HK-2 (cell line): ENCODE measurements at regions not wholly inside any gene's neighbourhood (a gene's known extent, or its start where the extent isn't known, plus 50 kb on each side); places are given as distances from the start of the nearest gene placed in this dataset.

ENCODE experiments used
- DNase-seq: peaks from one replicate; pipeline ENCODE4 v3.0.0-alpha.2; 2018; ENCODE audit not compliant: unreplicated experiment

DNA sequence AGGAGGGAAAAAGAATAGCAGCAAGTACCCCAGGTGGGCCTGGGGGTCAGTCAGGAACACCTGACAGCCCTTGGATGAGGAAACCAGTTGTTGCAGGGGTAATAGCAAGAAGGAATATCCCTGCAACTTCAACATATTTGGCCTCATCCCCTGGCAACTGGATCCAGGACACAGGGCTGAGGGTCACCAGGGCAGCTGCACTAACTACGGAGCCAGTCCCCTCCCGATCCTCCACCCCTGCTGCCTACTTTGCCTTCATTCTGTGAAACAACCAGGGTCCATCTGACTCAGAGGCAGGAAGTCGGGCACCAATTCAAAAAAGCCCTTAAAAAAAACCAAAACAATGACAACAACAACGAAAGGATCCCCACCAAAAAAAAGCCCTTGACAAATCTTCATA, 52.9 kb downstream of the FRMPD3 start:
- no peak for DNase-seq

DNA sequence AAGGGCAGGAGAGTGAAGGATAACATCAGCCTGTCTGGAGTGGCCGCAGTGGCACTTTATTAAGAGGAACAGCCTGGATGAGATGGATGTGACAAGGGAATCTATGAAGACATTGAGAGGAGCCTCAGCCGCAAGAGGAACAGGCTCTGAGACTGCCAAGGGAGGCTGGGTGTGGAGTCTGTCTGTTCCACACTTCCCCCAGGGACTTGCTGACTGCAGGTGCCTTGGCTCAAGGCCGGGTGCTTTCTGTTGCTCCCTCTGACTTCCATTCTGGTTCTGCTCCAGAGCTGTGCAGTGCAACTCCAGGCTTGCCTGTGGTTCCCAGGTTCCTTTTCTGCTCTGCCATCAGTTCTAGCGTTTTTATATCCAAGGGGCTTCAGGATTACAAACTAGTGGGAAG, 54.6 kb downstream of the FRMPD3 start:
- DNase-seq, result no peak

DNA sequence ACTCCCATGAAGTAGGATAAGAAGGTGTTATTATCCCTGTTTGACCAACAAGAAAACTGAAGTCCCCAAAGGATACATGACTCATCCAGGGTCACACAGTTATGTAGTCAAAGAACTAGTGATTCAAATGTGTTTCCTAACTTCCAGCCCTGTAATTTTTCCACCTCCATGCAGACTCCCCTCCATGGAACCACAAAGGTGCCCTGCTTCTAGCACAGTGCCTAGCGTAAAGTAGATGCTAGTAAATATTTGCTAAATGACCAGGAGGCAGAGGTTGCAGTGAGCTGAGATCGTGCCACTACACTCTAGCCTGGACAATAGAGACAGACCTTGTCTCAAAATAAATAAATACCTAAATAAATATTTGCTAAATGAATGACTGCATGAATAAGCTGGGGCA, 55.8 kb downstream of the FRMPD3 start:
- DNase-seq, result no peak

DNA sequence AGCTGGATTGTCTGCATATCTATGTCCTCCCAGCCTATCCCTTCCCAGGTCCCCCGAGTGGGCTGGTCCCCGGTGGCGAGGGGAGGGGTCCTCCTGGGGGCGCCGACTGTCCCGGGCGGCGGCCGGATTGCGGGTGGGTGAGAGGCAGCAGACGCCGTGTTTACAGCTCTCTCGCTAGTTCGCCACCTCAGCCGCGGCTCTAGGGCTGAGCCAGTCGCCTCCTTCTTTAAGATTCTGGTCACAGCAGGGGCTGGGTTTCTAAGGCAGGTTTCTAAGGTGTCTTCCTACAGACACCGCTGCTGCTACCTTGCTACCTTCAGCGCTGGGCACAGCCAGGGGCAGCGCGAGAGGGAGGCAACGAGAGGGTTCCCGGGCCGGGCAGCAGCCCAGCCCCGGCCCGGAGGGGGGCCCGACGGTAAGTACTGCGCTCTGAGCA, 57.2 kb downstream of the FRMPD3 start:
- no peak for DNase-seq

DNA sequence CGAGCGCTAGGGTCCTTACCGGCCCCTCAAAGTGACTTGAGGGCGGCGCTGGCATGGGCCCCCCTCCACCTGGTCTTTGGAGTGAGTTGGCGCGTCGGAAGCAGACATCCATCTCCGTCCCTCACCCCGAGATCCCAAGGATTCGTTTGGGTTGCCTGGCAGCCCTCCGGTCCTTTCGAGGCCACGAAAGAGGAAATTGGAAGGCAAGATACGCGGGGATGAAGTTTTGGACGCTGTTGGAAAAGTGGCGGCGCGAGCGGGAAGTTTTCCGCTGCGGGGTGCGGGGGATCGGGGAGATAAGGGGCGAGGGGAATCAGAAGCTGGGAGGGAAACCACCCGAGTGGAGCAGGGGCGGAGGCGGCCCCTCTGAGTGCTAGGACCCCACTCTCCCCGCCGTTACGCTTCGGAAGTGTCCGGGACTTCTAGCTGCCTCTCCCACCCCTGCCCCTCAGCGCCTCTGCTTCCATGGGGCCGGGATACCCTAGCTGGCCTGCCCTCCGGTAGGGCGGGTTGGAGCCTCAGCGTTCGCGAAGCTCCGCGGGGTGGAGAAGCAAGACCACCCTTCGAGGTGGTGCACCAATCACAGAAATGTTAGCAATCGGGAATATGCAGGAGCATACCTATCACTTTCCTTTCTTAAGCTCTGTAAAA, 57.8 kb downstream of the FRMPD3 start:
- no peak for DNase-seq

DNA sequence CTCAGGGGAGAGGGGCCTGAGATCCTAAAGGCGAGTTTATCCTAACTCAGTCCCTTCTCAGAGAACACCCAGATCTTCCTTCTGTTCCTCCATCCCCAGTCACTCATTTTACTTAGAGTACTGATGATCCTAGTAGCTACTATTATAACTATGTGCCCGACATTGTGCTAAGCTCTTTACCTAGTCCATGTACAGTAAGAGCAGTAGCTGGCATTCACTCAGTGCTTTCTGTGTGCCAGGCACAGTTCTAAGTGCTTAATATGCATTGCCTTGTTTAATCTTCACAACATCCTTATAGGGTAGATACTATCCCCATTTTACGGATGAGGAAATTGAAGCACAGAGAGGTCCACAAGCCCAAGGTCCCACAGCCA, 58.3 kb downstream of the FRMPD3 start:
- DNase-seq, result no peak

DNA sequence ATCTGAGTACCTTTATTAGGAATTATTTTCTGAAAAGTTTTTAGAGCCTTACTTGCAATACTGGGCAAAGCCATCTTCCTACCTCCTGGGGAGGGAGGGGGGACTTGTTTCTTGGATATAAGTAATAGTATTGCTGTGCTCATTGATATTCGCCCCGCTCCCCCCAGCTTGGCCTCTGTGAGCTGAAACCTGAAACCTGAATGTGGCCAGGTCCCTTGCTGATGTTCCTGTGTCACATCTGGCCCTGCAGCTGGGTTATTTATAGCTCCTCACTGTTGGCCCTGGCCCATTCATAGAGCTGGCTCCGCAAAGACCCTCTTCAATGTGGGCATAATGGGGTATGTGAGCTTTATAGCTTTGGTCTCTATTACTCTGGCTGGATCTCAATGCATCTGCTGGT, 59.5 kb downstream of the FRMPD3 start:
- no peak for DNase-seq

DNA sequence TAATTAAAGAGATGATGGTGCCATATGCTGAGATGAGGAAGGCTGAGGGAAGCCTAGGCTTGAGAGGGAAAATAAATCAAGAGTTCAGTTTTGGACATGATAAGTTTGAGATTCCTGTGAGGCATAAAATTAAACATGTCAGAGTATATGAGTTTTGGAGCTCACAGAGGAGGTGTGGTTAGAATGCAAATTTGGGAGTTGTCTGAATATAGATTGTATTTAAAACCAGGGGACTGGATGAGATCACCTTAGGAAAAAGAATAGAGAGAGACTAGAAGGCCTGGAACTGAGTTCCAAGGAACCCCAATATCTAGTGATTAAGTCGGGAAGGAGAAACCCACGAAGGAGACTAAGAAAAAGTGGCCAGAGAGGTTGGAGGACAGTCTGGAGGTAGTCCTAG, 65.5 kb downstream of the FRMPD3 start:
- DNase-seq, result no peak

DNA sequence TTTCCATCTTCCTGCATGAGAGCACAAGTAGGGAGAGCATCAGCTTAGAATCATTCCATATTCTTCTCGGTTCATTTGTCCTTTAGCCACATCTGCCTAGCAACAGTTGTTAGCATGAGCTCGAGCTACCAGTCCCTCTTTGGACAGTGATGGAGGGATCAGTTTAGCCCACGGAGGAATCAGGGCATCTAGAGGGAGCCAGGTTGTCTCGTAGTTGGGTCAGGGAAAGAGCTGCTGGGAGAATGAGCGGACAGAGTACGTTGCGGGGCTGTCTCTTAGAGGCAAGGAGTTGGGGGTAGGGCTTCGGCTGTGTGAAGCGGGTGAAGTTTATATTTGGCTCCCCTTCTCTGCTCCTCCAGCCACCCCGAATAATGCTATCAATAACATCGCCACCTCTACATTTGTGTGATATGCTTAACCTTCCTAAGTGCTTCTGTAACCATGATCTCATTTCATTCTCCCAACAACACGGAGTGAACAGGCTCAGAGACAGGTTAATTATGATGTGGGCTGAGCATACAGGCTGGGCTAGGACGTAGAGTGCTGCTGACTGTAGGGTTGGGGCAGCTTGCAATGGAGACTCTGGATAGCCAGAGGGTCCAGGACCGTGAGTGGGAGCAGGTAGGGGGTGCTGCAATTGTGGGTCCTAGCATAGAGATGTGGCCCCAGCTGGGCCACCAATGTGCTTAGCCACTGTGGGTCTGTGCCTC, 72.6 kb downstream of the FRMPD3 start:
- no peak for DNase-seq

DNA sequence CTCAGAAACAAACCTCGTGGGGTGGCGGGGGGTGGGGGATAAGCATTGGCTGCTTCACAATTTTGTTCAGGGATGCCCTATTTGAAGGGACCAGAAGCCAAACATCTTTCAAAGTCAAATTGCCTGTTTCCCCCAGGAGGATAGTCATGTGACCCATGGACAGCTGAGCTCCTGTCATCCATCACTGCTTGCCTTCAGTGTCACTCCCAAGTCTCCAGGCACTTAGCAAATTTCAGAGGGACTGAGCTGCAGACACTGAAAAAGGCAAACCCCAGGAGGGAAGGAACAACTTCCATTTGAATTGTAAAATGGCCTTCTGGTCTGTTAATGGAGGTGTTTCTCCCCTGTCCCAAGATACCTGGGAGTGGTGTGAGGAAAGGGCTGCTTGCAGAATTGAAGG, 73.4 kb downstream of the FRMPD3 start:
- no peak for DNase-seq

DNA sequence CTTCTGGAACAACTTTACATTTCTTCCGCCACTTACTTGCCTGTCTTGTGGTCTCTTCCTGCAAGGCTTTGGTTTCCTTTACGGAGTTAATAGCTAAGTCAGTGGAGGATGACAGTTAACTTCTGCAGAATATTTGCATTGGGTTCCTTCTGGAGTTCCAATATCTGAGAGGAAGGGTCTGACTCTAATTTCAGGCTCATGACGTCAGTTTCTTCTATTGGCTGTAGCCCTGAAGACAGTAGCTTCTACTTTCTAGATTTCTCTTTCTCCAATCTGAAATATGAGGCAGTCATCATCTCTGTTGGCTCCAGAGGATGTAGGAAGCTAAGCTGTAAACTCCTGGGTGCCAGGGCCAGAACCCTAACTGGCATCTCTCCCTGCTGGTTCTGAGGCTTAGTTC, 76.7 kb downstream of the FRMPD3 start:
- DNase-seq, result no peak

DNA sequence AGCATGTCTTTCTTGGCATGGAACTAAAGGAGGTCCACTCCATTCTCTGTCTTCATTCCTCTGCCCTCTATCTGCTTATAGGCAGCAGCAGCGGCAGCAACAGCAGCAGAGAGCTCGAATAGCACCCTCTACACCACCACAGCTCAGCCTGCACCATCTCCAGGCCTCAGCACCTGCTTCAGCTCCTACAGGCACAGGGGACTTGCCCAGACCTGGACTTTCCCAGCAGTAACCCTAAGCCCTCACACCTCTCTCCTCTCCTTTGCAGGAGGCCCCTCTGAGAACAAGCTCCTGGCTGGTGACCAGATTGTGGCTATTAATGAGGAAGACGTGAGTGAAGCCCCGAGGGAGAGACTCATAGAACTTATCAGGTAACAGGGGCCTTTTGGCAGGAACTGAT, 80.7 kb downstream of the FRMPD3 start:
- no peak for DNase-seq

DNA sequence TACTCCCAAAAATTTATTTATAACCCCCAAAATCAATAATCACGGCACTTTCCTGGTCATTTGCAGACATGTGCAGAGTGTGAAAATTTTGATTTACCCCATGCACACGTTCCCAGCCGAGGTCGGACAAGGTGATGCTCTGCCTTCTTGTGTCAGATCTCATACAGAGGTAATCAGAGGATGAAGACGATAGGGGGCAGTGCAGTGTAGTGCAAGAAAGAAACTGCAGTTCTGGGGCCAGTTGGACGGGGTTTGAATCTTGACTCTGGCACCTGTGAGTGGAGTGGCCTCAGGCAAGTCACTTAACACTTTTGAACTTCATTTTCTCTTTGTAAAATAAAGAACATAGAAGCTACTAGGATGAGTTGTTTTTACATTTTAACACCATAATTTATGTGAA, 88.4 kb downstream of the FRMPD3 start:
- peak; percentile 27 for DNase-seq

DNA sequence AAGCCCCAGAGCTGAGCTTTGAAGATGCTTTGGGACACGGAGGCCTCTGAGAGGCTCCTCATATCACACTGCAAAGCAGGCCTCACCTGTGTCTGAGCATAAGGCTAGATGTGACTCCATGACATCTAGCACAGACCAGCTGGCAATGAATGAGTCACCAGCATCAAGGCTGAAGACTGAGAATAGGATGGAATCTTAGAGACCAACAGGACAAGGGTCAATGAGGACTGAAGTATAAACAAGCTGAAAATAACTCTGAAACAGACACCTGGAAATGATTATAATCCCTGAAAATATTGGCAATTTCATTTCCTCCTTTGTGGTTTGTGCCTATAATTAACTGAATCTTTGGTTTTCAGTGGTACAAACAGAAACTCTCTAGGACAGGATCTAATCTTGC, 87.1 kb upstream of the PRPS1 start:
- no peak for DNase-seq

DNA sequence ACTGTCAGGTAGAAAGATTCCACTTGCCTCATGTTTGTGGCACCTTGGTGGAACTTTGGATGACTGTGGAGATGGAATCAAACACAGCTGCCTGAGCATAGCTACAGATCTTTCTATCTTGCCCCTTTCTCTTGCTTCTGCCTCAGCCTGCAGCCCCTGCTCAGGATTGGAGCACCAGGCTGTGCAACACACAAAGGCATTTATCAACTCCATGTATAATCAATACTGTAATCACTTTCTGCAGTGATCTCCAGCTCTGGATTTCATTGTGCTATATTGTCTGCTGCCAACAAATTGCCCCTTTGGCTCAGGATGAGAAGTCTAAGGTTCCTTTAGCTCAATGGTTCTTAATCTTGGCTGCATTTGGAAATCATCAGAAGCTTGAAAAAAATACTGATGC, 86.3 kb upstream of the PRPS1 start:
- DNase-seq, result no peak

DNA sequence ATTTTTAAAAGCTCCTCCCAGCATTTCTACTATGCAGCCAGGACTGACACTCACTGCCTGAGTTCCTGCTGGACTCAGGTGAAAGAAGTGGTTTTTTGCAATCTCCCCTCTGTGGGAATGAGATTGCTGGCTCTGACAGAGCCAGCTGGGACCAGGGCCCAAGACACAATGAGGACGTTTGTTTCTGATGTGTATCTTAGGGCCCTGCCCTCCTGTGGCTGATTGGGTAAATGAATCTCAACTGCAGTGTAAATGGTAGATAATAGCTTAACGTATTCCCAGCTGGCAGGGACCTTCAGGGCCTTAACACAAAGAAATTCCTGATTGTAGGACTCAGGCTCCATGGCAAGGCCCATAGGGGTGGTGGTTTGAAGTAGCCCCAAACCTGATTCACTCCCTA, 85.8 kb upstream of the PRPS1 start:
- no peak for DNase-seq

DNA sequence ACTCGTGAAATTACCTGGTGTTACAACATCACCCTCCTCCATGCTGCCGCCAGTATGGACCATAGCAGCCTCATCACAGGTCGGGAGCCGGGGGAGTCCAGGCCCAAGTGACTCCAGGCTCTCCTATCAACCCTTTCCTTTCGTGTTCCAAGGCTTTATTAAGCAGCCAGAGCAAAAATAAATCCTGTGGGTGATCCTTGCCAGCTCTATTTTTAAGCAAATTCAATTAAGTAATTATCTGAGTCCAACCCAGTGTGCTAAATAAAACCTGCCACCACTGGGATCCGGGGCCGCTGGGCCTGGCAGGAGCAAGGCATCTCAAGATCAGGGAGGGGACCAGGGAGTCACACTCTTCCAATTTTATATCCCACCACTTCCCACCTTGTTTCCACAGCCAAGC, 80.7 kb upstream of the PRPS1 start:
- no peak for DNase-seq

DNA sequence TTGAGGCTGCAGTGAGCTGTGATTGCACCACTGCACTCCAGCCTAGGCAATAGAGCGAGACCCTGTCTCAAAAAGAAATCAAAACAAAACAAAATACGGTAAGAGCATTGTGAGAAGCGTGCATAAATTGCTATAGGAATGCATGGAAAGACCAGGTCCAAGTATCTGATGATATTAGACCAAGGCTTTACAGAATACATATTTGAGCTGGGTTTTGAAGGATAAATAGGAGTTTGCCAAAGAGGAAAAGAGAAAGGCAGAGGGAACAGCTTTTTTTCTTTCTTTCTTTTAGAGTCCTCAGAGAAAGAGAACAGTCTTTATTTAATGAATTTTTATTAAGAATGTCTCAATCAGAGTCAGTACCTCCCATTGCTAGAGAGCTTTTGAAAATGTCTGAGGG, 79.5 kb upstream of the PRPS1 start:
- DNase-seq, result no peak

DNA sequence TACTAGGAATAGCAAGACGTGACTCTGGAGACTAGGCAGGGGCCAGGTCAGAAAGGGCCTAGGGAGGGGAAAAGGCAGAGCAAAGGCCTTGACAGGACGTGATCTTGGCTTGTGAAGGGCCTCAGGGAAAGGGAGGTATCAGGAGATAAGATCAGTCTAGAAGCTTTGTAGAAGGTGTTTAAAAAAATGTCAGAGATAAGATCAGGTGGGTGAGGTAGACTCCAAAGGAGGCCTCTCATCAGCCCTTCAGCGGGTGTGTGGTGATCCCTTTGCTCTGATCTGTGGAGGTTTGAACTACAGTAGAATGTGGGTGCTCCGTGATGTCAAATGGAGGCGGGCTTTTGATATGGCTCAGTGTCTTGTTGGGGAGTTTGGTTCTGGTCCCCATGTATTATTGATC, 78.8 kb upstream of the PRPS1 start:
- no peak for DNase-seq

DNA sequence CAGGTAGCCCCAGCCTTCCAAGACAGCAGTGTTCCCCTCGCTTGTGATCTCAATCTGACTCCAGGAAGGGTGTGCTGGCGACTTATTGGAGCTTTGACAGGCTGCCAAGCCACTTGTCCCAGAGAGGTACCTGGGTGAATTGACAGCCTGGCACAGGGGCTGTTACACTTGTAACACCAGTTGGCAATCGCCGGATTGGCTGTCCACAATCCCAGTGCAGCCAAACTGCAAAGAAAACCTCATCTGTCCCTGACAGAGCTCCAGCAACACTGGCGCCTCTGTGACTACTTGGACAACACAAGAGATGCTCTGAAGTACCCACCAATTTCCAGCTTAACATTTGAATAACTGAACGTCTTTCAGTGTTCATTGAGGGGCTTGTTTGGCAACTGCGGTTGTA, 76.8 kb upstream of the PRPS1 start:
- DNase-seq, result no peak

DNA sequence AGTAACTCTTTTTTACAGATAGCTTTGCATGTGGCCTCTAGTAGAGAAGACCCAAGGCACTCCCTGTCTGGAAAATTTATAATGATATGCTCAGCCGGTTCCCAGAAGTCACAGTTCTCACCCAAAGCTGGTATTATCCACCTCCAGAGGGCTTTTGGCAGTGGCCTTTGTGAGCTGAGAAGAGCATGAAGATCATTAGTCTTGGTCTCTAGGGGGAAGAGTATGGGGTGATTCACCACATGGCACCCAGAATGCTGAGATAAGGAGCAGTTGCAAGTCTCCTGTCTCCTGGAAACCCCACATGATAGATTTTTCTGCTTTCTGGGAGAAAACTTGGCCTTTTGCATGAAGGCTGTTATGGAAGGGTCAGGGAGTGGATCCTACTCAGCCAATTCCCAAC, 75.4 kb upstream of the PRPS1 start:
- DNase-seq, result no peak

DNA sequence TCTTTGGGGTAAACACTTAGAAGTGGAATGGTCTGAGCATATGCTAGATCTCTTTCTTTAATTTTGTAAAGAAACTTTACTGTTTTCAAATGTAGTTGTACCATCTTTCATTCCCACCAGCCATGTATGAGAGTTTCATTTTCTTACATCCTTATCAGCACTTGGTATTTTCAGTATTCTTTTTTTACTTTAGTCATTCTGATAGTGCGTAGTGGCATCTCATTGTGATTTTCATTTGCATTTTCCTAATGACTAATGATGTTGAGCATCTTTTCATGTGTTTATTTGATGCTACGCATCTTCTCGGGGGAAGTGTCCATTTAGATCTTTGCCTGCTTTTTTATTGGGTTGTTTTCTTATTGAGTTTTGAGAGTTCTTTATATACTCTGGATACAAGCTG, 71.3 kb upstream of the PRPS1 start:
- no peak for DNase-seq

DNA sequence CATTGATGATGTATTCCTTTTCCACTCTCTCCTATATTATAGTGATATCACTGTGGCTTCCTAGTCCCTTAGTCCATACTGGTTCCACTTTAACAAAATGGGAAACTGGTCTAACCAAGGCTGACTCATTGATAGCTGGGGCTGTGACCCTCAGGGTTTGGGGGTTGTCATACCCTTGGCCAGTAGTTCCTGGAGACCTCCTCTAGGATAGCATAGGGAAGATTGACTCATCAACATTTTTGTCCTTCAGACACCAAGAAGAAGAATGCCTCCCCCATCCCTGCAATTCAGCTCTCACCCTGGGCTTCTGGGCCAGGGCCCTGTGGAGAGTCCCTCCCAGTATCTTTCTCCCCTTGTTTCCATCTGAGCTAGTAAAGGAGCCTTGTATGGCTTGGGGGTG, 68.8 kb upstream of the PRPS1 start:
- peak; percentile 49 for DNase-seq

DNA sequence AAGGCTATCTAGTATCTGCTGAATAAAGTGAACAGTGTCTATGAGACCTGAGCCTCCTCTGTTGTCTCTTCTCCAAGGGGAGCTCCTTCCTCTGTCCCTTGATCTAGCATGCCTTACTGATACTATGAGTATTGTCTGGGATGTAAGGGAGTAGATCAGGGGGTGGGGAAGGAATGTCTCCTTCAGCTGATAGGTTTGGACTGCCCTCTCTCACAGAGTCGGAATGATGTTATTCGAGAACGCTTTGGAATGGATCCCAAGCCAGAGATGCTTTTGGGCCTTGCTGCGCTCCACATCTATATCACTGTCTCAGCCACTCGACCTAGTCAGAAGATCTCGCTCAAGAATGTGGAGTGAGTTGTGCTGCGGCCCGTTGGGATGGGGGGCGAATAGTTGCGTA, 68.3 kb upstream of the PRPS1 start:
- no peak for DNase-seq
